HepG2 (cell line): ENCODE measurements at regions not wholly inside any gene's neighbourhood (a gene's known extent, or its start where the extent isn't known, plus 50 kb on each side); places are given as distances from the start of the nearest gene placed in this dataset.

Source experiments
- ATAC-seq: fragments of 200-7000 bp; cut with Tn5 transposase; 3 replicates; pipeline ENCODE4 v1.9.1; 2020; ENCODE audit warnings: mild to moderate bottlenecking, moderate library complexity
- BruUV-seq: library from RNA; stranded (reverse); fragments of 400-500 nt; replicated peaks from 2 replicates; lab custom pipeline; 2021; lab: Mats Ljungman, UMichigan
- CTCF ChIA-PET: fragments of 300-600 bp; formaldehyde crosslinking; extraction: SDS; loops from one replicate; lab custom pipeline; 2021; ENCODE audit warnings: low total read pairs, inconsistent platforms, low intra/inter-chr PET ratio; lab: Yijun Ruan, JAX
- POLR2A ChIA-PET: fragments of 350-600 bp; sonication (Branson Sonifier 250); formaldehyde crosslinking; loops from one replicate; lab custom pipeline; 2020; ENCODE audit warnings: antibody characterized with exemption, inconsistent platforms; lab: Yijun Ruan, JAX
- DNase-seq: peaks from one replicate; pipeline ENCODE4 v3.0.0-alpha.2; 2015; ENCODE audit warnings: low spot score
- FAIRE-seq: peaks from 3 replicates; lab custom pipeline; 2011; peaks lifted over from hg19 to GRCh38; lab: Jason Lieb, UNC
- H2AFZ ChIP-seq: one replicate; pipeline ENCODE4 v1.6.1; 2011; ENCODE audit warnings: low read length, inconsistent platforms
- H3K27ac ChIP-seq: fragments of 300-600 bp; 3 replicates; pipeline ENCODE4 v1.8.0; 2011; ENCODE audit warnings: mixed run types, mild to moderate bottlenecking, mixed read lengths, low read length, inconsistent platforms; ENCODE audit not compliant: insufficient read depth; ENCODE audit errors: extremely low read length
- H3K27me3 ChIP-seq, 2 experiments: fragments of 200-600 bp in 1 of 2; 2 replicates in 1 of 2; 3 replicates in 1 of 2; pipeline versions ENCODE4 v1.6.0 to v1.8.0; 2011; ENCODE audit warnings: low read length in 2 of 2, mild to moderate bottlenecking in 2 of 2, moderate library complexity in 2 of 2, inconsistent platforms in 1 of 2; ENCODE audit not compliant: insufficient read depth in 2 of 2, control insufficient read depth in 1 of 2
- H3K36me3 ChIP-seq, 2 experiments: fragments of 200-600 bp in 1 of 2; replicated peaks in 1 of 2; 2 replicates in 1 of 2; 3 replicates in 1 of 2; pipeline versions ENCODE4 v1.5.1 to v1.8.0; 2011; ENCODE audit warnings: low read length in 2 of 2, inconsistent platforms in 1 of 2; ENCODE audit not compliant: insufficient read depth in 2 of 2, control insufficient read depth in 1 of 2
- H3K4me1 ChIP-seq: 2 replicates; pipeline ENCODE4 v1.5.1; 2012; ENCODE audit warnings: low read length, inconsistent platforms; ENCODE audit not compliant: insufficient read depth
- H3K4me2 ChIP-seq: 2 replicates; pipeline ENCODE4 v1.6.0; 2011; ENCODE audit warnings: low read depth, low read length, inconsistent platforms
- H3K4me3 ChIP-seq, 3 experiments: fragments of 200-600 bp in 1 of 3; sonication (generic), shearing (Covaris generic) in 1 of 3; replicated peaks in 1 of 3; 2 replicates each; pipeline ENCODE4 v1.5.1; 2011 to 2016; ENCODE audit warnings: low read length in 3 of 3, inconsistent platforms in 2 of 3, low read depth in 2 of 3, mild to moderate bottlenecking in 2 of 3, control low read depth in 1 of 3, mixed read lengths in 1 of 3; ENCODE audit not compliant: insufficient read depth in 1 of 3
- H3K79me2 ChIP-seq: one replicate; pipeline ENCODE4 v1.6.1; 2011; ENCODE audit warnings: low read length, inconsistent platforms; ENCODE audit not compliant: insufficient read depth
- H3K9ac ChIP-seq: 2 replicates; pipeline ENCODE4 v1.6.0; 2011; ENCODE audit warnings: mild to moderate bottlenecking, low read depth, low read length, inconsistent platforms; ENCODE audit not compliant: insufficient read depth
- H3K9me3 ChIP-seq: 2 replicates; pipeline ENCODE4 v1.5.1; 2012; ENCODE audit warnings: mild to moderate bottlenecking, low read length
- H4K20me1 ChIP-seq: 2 replicates; pipeline ENCODE4 v1.6.0; 2011; ENCODE audit warnings: inconsistent platforms, mild to moderate bottlenecking, low read length, moderate library complexity; ENCODE audit not compliant: insufficient read depth
- ADNP ChIP-seq: sonication (generic); formaldehyde crosslinking; IDR thresholded peaks from 2 replicates; pipeline ENCODE4 v1.4.0; 2020; ENCODE audit warnings: missing genetic modification reagents
- AKAP8 ChIP-seq: sonication (generic); formaldehyde crosslinking; IDR thresholded peaks from 2 replicates; pipeline ENCODE4 v1.5.1; 2020; ENCODE audit warnings: mild to moderate bottlenecking, missing genetic modification reagents
- ARNT ChIP-seq: fragments of 450-650 bp; IDR thresholded peaks from 2 replicates; pipeline ENCODE4 v1.6.1; 2017
- CBX5 ChIP-seq: sonication (generic); formaldehyde crosslinking; IDR thresholded peaks from 2 replicates; pipeline ENCODE4 v1.4.0; 2020; ENCODE audit warnings: missing genetic modification reagents, borderline replicate concordance
- CENPX ChIP-seq: sonication (generic); formaldehyde crosslinking; IDR thresholded peaks from 2 replicates; pipeline ENCODE4 v1.9.0; 2021; ENCODE audit warnings: mild to moderate bottlenecking, missing genetic modification reagents, moderate library complexity
- ELF4 ChIP-seq: sonication (generic); formaldehyde crosslinking; IDR thresholded peaks from 2 replicates; pipeline ENCODE4 v1.5.0; 2020; ENCODE audit warnings: missing genetic modification reagents, mild to moderate bottlenecking, moderate library complexity, borderline replicate concordance
- HDAC2 ChIP-seq: sonication (generic); formaldehyde crosslinking; IDR thresholded peaks from 2 replicates; pipeline ENCODE4 v1.4.0; 2020; ENCODE audit warnings: missing genetic modification reagents
- IKZF5 ChIP-seq: IDR thresholded peaks from 2 replicates; pipeline ENCODE4 v1.6.1; 2018; ENCODE audit warnings: missing genetic modification reagents, mild to moderate bottlenecking, missing compliant biosample characterization
- IRF2 ChIP-seq: IDR thresholded peaks from 2 replicates; pipeline ENCODE4 v1.6.1; 2018; ENCODE audit warnings: missing genetic modification reagents, missing compliant biosample characterization
- KDM3A ChIP-seq: IDR thresholded peaks from 2 replicates; pipeline ENCODE4 v1.6.1; 2018; ENCODE audit warnings: low read depth, missing compliant biosample characterization
- KDM5B ChIP-seq: sonication (generic); formaldehyde crosslinking; IDR thresholded peaks from 2 replicates; pipeline ENCODE4 v1.4.0; 2020; ENCODE audit warnings: missing genetic modification reagents, mild to moderate bottlenecking, borderline replicate concordance
- MTA1 ChIP-seq: sonication (generic); formaldehyde crosslinking; IDR thresholded peaks from 2 replicates; pipeline ENCODE4 v1.4.0; 2020; ENCODE audit warnings: missing genetic modification reagents, mild to moderate bottlenecking, borderline replicate concordance
- PRMT3 ChIP-seq: sonication (generic); formaldehyde crosslinking; IDR thresholded peaks from 2 replicates; pipeline ENCODE4 v1.8.1; 2022; ENCODE audit warnings: low read depth, mild to moderate bottlenecking, moderate library complexity, missing genetic modification reagents, borderline replicate concordance
- RAD21 ChIP-seq: fragments of 450-650 bp; formaldehyde crosslinking; IDR thresholded peaks from 2 replicates; pipeline ENCODE4 v1.5.0; 2020; ENCODE audit warnings: mild to moderate bottlenecking
- RFX3 ChIP-seq: IDR thresholded peaks from 2 replicates; pipeline ENCODE4 v1.6.1; 2016; ENCODE audit warnings: missing biosample characterization, missing genetic modification reagents
- SMAD3 ChIP-seq: sonication (generic); formaldehyde crosslinking; IDR thresholded peaks from 2 replicates; pipeline ENCODE4 v1.4.0; 2020; ENCODE audit warnings: missing genetic modification reagents
- SMAD9 ChIP-seq: sonication (generic); formaldehyde crosslinking; IDR thresholded peaks from 2 replicates; pipeline ENCODE4 v1.5.1; 2020; ENCODE audit warnings: mild to moderate bottlenecking, missing genetic modification reagents
- ZMYM2 ChIP-seq: sonication (generic); formaldehyde crosslinking; IDR thresholded peaks from 2 replicates; pipeline ENCODE4 v1.8.0; 2022; ENCODE audit warnings: mild to moderate bottlenecking, missing genetic modification reagents
- ZNF180 ChIP-seq: sonication (generic); formaldehyde crosslinking; IDR thresholded peaks from 2 replicates; pipeline ENCODE4 v1.4.0; 2020; ENCODE audit warnings: low read depth, missing genetic modification reagents, borderline replicate concordance
- ZNF275 ChIP-seq: sonication (generic); formaldehyde crosslinking; IDR thresholded peaks from 2 replicates; pipeline ENCODE4 v1.8.0; 2022; ENCODE audit warnings: missing genetic modification reagents, mild to moderate bottlenecking, inconsistent platforms, borderline replicate concordance
- ZNF816 ChIP-seq: sonication (generic); formaldehyde crosslinking; IDR thresholded peaks from 2 replicates; pipeline ENCODE4 v1.8.0; 2022; ENCODE audit warnings: missing genetic modification reagents, mild to moderate bottlenecking, borderline replicate concordance
- ZSCAN12 ChIP-seq: sonication (generic); formaldehyde crosslinking; IDR thresholded peaks from 2 replicates; pipeline ENCODE4 v1.9.0; 2021; ENCODE audit warnings: mild to moderate bottlenecking, missing genetic modification reagents
- WGBS: methylation state at CpG from one replicate; pipeline ENCODE4 v1.1.6; 2017; ENCODE audit warnings: low lambda C conversion rate; 5-methylcytosine and 5-hydroxymethylcytosine counted together
- in situ Hi-C: cut with HindIII; loops from 2 replicates; pipeline ENCODE4 v1.10.0; 2017; ENCODE audit warnings: low pct_unique_long_range_greater_than_20kb; ENCODE audit not compliant: extremely low pct_ligation_motif_present
- intact Hi-C: fragments of 100-400 bp; cut with micrococcal nuclease; formaldehyde crosslinking; loops from one replicate; pipeline ENCODE4 v1.10.0; 2022; ENCODE audit not compliant: unreplicated experiment

- TF ChIP-seq SMAD3 (CRISPR knock-in tag): no peak
- TF ChIP-seq RAD21: no peak
- TF ChIP-seq PRMT3 (CRISPR knock-in tag): no peak
- no peak for TF ChIP-seq CBX5 (CRISPR knock-in tag)
- no peak for TF ChIP-seq ARNT
- TF ChIP-seq CENPX: no peak
- TF ChIP-seq KDM5B (CRISPR knock-in tag): no peak
- TF ChIP-seq, all 625 proteins: peak for 0
Observed at GRCh38 chr3:36219398-36219797, 160.9 kb upstream of the STAC start (continued).

GRCh38 chr3:36220173-36220572 is 160.1 kb upstream of the STAC start:
- Histone ChIP-seq H3K79me2 (no peaks in the 10 kb centered on the region), H3K4me1 (no peaks in the 10 kb centered on the region), H3K9me3 (peaks cover 33% of the 10 kb centered on the region), H3K4me3 (no peak overlapping the region), H3K27me3 (no peaks in the 10 kb centered on the region), H3K36me3 (no peaks in the 10 kb centered on the region), H4K20me1 (no peaks in the 10 kb centered on the region), H3K4me2 (no peak overlapping the region), H3K9ac (no peak overlapping the region), H3K27ac (no peak overlapping the region), H2AFZ (no peak overlapping the region)
- FAIRE-seq (no peak), ATAC-seq (no peak), DNase-seq (no peak)
- ChIA-PET CTCF (no interaction called here), POLR2A (no interaction called here)
- in situ Hi-C loops (no loop called here), intact Hi-C loops (no loop called here)
- no peak for TF ChIP-seq AKAP8 (CRISPR knock-in tag)
- no peak for TF ChIP-seq ZNF816
- TF ChIP-seq ADNP: no peak
- no peak for TF ChIP-seq MTA1 (CRISPR knock-in tag)
- no peak for TF ChIP-seq ZMYM2
- no peak for TF ChIP-seq ZNF275 (CRISPR knock-in tag)
- no peak for TF ChIP-seq SMAD9 (CRISPR knock-in tag)
- TF ChIP-seq KDM3A: no peak
- TF ChIP-seq ZNF180 (CRISPR knock-in tag): no peak
- TF ChIP-seq IRF2: no peak
- no peak for TF ChIP-seq ELF4 (CRISPR knock-in tag)
- no peak for TF ChIP-seq RFX3 (CRISPR knock-in tag)
- TF ChIP-seq ZSCAN12: no peak
- no peak for TF ChIP-seq IKZF5 (CRISPR knock-in tag)
- TF ChIP-seq HDAC2 (CRISPR knock-in tag): no peak
- BruUV-seq: no TSS peak
- WGBS: 52% methylated on average over 2 of the region's 2 CpGs
